HG02642 (cell line): ENCODE measurements at regions not wholly inside any gene's neighbourhood (a gene's known extent, or its start where the extent isn't known, plus 50 kb on each side); places are given as distances from the start of the nearest gene placed in this dataset.
"Not testable (repeated sequence)": the region's sequence is repeated elsewhere in the genome, so short reads cannot be mapped to it uniquely, and the experiment has no call there.

Source experiments
- ATAC-seq: cut with Tn5 transposase; IDR thresholded peaks from one replicate; pipeline ENCODE4 v1.9.1; 2021; ENCODE audit warnings: mild to moderate bottlenecking; ENCODE audit not compliant: unreplicated experiment, poor library complexity

DNA sequence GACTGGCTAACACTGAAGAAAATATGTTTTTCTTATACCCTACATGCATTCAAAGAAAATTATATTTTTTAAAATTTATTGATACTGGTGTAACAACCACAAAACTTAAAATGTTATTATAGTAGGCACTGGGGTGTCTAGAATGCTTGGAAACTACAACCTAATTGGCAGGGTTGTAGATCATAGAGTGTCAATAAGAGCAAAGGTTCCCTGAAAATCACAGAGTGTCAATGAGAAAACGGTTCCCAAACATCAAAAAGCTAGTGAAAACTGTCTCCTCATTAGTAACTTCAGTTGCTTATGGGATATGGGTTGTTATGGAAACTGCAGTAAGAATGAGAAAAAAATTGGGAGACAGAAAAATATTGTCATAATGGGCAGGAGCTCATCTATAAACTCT lies 214.4 kb upstream of the CCNG1 start:
- ATAC-seq: no peak

DNA sequence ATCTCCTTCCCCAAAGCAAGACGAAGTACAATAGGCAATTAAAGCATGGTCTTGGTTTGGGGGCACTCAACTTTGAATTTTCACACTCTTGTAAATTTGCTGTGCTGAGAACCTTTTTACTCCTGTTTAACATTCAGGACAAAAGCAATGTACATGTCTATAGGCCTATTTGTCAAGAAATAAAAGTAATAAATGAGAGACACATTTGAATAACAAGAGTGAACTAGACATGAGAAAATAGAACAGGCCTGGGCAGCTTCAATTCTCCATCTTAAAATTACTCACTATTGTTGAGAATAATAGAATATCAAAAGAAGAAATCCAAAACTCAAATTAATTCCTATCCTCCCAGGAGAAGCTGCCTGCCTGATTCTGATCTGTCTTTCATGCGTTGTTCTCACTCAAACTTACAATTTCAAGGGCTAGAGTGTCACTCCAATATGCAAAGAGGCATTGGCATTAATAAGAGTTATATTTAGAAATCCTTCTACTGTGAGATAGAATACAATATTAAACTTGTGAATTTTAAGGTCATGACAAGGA lies 192.9 kb upstream of the CCNG1 start:
- no peak for ATAC-seq

DNA sequence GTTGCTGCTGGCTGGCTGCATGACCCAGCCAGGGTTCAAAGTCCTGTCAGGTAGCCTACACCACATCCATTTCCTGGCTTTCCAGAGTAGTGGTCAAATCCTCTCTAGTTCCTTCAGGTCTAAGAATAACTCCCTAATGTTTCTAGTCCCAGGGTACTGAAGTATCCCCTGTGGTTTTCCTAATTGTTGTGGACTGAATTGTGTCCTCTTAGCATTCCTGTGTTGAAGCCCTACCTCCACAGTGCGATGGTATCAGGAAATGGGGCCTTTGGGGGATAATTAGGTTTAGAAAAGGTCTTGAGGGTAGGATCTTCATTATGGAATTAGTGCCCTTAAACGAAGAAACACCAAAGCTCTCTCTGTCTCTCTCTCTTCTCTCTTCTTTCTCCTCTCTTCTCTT lies 191.8 kb upstream of the CCNG1 start:
- no peak for ATAC-seq

DNA sequence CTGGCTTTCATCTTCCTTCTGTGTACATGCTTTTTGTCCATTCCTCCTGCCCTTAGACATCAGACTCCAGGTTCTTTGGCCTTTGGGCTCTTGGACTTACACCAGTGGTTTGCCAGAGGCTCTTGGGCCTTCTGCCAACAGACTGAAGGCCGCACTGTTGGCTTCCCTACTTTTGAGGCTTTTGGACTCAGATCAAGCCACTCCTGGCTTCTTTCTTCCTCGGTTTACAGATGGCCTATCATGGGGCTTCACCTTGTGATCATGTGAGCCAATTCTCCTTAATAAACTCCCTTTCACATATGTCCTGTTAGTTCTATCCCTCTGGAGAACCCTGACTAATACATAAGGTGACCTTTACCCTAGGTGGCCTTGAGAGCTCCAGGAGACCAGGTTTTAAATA lies 189.1 kb upstream of the CCNG1 start:
- no peak for ATAC-seq

DNA sequence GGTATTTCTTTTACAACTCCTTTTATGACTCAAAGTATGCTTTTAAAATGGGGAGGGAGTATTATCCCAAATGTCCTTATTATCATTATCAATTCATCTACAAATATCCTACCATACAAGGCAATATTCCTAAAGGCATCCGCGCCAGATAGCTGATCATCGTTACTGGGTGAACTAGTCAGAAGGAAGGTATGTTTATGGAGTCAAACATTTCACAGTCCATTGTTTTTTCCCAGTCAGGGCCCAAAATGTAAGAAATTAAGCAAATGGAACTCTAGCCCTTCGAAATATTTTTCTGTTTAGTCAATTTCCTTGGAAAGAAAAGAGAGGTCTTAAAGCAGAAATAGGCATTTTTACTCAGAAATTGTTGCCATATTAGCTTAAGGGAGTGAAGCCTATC lies 188.5 kb upstream of the CCNG1 start:
- ATAC-seq: no peak

DNA sequence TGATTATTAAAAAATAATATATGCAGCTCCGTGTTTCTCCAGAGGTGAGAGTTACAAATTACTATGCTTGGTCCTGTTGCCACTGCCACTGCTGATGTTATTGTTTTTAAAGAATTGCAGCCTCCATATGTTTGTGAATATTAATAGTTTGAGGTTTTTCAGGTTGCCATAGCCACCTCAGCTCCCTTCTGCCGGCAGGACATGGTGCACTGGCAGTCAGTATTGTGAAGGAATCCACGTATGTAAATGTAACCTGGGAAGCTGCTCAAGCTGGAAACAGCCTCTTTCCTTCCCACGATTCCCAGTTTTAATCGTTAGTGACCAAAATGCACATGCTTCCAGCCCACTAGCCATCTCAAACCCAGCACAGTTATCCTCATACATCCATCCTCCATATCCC lies 184.4 kb upstream of the CCNG1 start:
- no peak for ATAC-seq

DNA sequence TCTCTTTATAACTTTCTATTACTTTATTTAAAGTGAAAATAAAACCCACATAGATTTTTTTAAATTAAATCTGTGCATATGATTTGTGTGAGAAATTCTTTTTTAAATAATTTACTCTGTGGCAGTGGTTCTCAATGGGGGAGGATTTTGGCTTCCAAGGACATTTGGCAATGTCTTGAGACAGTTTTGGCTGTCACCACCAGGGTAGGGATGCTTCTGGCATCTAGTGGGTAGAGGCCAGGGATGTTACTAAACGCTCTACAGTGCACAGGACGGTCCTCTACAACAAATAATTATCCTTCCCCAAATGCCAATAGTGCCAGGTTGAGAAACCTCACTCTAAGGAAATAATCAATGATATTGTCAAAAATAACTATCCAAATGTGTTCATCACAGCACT lies 177.9 kb upstream of the CCNG1 start:
- no peak for ATAC-seq

DNA sequence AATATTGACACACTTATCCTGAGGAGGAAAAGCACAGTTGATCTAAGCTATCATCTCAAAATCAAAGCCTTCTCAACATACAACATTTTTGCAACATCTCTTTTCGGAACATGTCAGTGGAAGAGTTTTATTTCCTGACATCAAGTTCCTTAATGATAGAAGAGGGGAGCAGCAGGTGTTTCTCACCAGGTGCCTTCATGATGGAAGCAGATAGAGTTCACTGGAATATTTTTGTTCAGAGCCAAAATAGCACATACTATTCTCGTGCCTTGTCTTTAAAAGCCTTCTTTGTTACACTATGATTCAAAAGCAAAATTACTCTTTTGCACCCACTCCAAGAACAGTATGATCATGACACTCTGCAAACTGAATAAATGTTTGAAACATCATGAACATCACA lies 176.9 kb upstream of the CCNG1 start:
- ATAC-seq: no peak

DNA sequence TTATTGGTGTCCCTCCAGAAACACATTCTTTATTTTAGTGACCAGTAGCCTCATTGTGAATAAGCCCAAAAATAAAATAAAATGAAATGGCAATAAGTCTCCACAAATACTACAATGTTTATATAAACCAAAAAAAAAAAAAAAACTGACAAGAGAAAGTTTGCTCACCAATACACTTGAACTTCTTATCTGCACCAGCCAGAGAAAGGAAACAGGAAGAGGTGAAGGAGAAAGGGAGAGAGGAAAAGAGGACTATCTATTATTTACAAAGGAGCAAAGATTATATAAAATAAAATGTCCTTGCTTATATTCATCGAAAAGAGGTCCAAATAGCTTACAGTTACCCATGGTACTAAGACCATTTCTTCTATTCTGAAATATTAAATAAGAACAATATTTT lies 176.4 kb upstream of the CCNG1 start:
- ATAC-seq: no peak

DNA sequence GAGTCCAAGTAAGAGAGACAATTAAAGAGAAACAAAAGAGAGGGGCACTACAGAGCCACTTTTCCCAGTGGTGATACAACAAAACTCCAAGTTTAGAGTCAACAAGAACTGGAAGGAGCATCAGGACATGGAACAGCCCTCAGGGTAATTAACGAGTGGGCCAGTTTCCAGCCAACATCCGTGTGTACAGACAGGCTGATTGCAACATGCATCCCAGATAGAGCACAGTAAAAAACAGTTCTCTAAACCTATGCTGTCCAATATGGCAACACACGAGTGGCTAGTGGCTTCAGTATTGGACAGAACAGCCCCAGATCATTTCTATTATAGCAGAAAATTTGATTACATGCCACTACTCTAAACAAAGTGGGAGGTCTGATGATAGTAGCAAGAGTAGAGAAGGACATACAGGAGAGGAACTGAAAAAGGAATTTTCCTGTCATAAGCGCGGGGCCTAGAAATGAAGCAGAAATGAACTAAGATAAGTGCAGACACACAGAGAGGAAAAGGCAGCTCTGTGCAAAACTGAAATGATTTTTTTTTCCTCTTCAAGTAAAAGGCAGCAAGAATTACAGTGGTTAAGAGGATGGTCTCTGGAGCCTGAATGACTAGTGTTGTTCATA lies 175.6 kb upstream of the CCNG1 start:
- no peak for ATAC-seq

DNA sequence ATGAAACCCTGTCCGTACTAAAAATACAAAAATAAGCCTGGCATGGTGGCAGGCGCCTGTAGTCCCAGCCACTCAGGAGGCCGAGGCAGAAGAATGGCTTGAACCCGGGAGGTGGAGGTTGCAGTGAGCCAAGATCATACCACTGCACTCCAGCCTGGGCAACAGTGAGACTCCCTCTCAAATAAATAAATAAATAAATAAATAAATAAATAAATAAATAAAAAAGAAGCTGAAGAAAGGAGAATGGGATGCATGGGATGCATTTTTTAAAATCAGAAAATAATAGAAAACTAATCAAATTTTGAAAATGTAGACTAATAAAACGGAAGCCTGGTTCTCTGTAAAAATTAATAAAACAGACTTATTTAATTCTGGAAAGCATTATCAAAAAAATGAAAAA lies 171.1 kb upstream of the CCNG1 start:
- not testable (repeated sequence) for ATAC-seq

DNA sequence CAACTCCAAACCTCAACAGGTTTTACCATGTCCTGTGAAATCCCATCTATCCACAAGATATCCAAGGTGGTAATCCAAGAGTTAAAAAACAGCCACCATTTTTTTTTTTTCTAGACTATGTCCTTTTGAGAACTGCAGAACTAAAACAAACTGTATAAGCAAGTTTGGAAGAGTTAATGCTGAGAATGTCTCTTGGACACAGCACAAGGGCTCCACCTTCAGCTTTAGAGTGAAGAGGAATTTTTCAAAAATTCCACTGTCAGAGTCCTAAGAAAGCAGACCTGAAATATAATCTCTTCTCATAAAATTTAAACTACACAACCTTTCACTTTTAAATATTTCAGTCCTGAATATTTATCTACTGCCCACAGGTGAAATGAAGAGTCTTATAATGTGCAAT lies 167.8 kb upstream of the CCNG1 start:
- ATAC-seq: no peak

DNA sequence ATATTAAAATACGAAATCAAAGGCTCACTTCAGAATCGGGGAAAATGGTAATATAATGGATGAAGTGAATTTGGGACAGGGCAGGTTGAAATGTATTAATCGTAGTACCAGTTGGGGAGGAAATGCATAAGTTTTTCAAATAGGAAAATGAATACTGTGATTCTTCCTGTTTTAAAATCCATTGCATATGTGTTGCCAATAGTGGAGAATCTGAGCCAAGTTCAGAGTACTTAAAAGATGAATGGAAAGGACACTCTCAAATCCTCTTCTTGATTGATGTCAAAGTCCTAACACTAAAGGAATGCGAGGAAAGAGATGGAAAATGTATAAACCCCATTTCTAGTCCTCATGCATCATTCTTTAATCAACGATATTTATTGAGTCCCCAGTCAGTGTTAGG lies 160.9 kb upstream of the CCNG1 start:
- ATAC-seq: no peak

DNA sequence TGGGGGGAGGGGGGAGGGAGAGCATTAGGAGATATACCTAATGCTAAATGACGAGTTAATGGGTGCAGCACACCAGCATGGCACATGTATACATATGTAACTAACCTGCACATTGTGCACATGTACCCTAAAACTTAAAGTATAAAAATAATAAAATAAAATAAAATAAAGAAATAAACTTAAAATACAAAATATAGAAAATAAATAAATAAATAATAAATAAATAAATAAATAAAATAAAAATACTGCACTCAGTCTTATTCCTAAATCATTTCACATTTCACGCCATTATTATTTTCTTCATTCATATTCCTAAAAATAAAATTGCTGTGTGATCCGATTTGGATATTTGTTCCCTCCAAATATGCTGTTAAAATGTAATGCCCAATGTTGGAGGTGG lies 156.5 kb upstream of the CCNG1 start:
- ATAC-seq: not testable (repeated sequence)

DNA sequence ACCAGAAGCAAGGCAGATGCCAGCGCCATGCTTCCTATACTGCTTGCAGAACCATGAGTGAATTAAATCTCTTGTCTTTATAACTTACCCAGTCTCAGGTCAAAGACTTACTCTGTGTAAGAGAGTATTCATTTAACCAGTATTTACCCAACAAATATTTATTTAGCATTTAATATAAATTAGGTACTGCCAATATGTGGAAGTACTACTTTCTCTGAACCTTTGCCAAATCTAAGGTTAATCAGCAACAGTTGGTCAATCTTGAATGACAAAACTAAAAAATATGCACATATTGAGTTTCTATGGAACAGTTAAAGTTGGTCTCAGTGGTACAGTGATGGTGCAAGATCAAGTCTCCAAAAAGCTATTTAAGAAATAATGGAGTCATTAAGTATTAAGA lies 155.9 kb upstream of the CCNG1 start:
- ATAC-seq: no peak

DNA sequence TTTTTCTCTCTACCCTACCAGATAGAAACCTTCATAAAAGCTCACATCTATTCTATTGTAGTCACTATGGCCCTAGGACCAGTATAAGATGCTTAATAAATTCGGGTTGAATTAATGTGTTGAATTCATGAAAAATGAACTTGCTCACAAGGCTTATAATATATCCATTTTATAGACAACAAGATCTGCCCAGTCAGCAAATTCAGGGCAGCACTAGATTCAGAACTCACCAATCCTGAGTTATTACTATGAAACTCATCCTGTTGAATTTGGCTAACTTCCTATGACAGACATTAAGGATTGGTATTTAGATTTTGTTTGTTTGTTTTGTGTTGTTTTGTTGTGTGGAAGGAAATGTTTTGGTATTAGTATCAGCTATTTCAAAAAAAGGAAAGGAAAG lies 143.6 kb upstream of the CCNG1 start:
- ATAC-seq: no peak

DNA sequence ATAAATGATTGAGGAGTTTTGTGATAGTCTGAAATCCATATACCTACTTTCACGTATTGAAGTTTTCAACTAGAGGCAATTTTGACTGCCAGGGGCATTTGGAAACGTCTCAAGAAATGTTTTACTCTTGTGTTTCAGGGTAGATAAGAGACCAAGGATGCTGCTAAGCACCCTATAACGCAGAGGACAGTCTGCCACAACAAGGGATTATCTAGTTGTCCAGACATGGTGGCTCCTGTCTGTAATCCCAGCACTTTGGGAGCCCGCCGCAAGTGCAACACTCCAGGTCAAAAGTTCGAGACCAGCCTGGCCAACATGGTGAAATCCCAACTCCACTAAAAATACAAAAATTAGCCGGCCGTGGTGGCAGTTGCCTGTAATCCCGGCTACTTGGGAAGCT lies 133.7 kb upstream of the CCNG1 start:
- ATAC-seq: no peak

DNA sequence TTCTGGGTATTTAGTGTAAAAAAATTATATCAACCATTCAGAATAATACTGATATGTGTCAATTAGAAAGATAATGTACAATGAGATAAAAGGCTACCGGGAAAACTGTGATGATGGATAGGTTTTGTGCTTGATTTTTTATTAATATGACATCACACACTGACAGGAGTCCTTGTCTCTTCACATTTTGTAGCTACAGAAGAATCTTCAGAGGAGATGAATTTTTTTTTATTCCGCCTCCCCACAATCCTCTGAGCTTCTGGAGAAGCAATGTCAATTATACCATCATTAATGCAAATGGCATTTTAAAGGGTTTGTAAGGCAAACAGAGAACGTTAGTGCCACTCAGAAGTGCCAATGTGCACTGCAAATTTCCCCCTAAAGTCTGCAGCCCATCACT lies 131.7 kb upstream of the CCNG1 start:
- ATAC-seq: no peak

DNA sequence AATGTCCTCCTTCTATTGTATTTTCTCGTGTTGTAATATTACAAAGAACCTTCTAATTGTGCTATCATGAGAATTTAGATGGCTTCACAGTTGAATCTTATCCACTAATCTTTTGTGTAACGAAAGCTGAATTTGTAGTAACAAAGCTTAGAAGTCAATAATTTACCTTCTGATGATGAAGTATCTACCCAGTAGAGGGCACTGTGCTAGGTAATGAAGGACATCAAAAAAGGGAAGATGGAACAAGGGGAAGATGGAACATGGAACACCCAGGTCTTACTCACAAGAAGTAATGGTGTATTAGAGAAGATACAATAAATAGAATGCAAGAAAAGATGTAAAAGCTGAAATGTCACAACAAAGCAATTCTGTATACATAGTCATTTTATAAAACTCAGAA lies 131.0 kb upstream of the CCNG1 start:
- ATAC-seq: no peak

DNA sequence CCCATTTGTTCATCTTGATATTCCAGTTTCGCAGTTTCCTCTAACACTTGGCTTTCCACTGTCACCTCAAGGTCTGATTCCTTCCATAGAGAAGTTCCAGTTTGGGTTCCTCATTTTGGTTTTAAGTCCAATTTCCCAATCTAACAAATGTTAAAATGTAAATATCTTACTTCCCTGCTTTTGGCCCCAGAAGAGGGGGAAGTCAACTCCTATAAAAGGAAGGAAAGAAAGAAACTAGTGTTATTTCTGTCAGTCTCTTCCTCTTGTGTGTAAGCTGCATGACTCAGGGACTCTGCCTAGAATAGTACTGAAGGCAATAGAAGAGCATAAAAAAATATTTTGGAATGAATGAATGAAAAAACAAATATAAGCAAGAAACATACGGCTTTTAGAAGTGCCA lies 127.5 kb upstream of the CCNG1 start:
- ATAC-seq: no peak

DNA sequence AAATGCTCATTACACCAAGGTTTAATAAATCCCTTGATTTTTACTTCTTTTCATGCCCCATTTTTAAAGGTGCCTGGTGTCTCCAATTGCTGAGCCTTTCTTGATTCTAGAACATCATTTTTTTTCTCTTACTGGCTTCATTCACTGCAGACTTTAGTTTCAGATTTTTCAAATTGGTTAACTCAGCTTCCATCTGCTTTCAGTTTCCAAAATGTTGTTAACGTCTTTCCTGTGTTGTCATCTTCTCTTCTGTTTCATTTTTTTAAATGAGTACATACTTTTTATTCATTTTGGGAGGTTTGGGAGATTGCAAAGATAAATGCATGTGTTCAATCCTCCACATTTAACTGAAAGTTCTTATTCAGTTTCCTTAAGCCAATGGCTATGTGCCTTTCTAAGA lies 126.4 kb upstream of the CCNG1 start:
- ATAC-seq: no peak

DNA sequence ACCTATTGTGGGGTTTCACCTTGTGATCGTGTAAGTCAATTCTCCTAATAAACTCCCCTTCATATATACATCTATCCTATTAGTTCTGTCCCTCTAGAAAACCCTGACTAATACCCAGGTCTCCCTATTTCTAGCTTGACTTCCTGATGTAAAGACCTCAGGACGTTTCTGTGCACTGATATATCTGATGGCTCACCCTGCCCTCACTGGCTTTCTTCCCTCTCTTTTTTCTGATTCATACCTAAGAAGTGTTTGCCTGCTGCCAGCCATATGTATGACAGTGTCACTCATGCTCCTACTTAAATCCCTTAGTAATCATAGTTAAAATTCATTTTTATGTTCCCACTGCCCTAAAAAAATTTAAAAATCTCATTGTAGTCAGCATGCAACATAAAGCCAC lies 124.8 kb upstream of the CCNG1 start:
- ATAC-seq: no peak

DNA sequence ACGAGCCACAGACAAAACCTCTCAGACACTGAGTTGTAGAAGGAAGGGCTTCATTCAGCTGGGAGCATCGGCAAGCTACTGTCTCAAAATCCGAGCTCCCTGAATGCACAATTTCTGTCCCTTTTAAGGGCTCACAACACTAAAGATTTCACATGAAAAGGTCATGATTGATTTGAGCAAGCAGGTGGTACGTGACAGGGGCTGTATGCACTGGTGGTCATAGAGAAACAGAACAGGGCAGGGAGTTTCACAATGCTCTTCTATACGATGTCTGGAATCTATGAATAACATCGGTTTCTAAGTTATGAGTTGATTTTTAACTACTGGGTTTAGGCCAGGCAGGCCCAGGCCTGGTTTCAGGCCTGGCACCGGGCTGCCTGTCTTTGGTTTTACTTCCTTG lies 124.3 kb upstream of the CCNG1 start:
- ATAC-seq: not testable (repeated sequence)
